RPMI7951 (cell line): ENCODE measurements at regions not wholly inside any gene's neighbourhood (a gene's known extent, or its start where the extent isn't known, plus 50 kb on each side); places are given as distances from the start of the nearest gene placed in this dataset.
"Not testable (repeated sequence)": the region's sequence is repeated elsewhere in the genome, so short reads cannot be mapped to it uniquely, and the experiment has no call there.

ENCODE experiments used
- DNase-seq: peaks from one replicate; pipeline ENCODE4 v3.0.0-alpha.2; 2012; ENCODE audit warnings: low read depth

DNA sequence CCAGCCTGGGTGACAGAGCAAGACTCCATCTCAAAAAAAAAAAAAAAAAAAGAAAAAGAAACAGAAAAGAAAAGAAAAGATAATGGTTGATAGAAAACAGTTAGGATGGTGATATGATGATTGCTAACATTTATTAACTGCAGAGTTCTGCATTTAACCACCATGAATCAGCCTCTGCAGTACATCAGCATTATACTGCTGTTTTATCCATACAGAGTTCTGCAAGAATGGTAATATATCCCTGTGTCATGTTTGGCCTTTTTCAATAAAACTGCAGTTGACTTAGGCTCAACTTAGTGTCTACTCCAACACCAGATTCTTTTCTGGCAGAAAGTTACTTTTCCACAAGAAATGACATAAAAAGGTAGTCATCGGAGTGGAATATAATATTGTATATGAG lies 62.6 kb downstream of the DUSP6 start:
- DNase-seq: no peak

DNA sequence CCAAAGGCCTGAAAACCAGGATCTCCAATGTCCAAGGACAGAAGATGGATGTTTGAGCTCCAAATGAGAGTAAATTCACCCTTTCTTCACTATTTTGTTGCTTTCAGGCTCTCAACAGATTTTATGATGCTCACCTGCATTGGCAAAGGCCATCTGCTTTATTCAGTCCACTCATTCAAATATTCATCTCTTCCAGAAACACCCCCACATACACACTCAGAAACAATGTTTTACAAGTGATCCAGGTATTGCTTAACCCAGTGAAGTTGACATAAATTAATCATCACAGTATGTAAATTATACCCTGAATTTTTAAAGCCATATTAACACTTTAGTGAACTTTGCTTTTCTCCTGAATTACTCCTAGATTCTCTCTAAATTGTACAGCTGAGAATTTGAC lies 63.3 kb downstream of the DUSP6 start:
- DNase-seq: no peak

DNA sequence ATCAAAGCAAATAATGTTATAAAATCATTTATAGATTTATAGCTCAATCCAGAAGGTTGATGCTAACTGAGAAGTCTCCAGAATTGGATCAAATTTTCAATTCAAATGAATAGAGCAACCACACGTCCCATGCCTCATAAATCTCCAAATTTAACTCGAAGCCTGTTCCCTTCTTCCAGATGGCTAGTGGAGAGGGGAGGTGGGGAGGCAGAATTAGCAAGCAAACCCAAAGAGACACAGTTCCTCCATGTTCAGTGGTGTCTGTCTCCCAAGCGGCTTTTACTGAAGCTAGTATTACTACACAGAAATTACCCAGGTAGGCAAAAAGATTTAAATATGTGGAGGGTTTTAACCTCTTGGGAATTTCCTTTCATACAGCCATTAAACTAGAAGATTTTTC lies 65.8 kb downstream of the DUSP6 start:
- no peak for DNase-seq

DNA sequence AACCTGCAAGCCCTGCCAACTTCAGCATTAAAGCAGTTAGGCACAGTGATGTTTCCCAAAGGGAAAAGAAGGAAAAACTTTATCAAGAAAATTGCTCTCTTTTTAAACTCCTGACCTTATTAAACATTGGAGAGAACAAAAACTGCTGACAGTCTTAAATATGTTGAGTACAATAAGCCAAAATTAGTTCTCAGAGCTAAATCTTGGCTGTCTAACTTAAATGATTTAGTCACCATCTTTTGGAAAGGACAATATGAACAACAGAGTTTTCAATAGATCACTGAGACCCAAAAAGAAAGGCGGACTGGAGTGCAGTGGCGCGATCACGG lies 70.8 kb downstream of the DUSP6 start:
- no peak for DNase-seq

DNA sequence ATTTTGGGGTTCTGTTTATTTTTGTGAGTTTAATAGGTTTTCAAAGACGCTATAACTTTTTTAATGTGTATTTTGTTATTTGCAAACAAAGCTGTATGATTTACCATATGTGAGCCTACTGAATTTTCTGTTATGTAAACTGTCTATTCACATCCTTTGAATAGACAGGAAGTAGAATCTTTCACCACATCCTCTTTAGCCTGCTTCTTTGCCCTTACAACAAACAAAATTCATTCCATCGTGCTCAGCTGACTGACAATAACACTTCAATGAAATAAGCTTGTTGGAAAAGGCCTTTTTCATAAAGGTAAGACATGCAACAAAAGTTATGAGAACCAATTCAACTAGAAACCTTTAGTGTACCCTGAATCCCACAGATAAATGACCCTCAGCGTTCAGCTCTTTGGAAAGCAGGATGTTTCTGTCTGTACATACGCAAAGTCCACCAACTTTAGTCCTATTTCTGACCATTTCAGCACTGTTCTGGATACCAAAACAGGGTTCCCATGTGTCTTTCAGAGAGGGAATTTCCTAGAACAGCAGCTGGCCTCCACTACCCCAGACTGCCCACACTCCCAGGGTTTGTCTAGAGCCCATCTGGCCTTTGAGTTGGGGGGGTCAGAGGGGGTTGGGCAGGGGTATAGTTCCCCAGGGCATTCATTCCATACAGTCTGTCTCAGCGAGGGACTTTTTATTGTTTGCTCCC lies 71.3 kb downstream of the DUSP6 start:
- peak; percentile 11 for DNase-seq

DNA sequence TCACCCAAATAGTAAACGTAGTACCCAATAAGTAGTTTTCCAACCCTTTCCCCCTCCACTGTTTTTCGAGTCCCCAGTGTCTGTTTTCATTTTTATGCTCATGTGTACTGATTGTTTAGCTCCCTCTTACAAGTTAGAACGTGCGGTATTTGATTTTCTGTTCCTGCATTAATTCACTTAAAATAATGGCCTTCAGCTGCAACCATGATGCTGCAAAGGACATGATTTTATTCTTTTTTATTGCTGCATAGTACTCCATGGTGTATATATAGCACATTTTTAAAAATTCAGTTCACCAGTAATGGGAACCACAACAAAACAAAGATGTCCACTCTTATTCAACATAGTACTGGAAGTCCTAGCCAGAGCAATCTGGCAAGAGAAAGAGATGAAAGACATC lies 72.8 kb downstream of the DUSP6 start:
- no peak for DNase-seq

DNA sequence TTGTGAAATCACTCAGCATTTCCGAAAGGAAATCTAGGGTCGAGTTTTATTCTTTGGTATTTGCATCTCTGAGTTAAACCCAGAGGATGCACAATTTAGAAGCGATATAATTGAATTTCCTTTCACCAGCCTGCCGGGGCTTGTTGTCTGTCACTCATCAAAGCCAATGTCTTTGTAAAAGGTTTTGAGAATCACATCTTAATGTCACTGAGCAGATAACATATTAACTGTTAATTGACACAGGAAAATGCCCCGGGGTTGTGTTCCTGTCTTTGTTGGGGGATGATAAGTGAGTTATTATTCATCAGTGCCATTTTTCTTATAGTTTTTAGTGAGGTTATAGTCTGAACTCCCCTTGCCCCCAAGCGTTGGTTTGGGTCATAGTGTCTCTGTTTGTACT lies 73.4 kb downstream of the DUSP6 start:
- DNase-seq: no peak

DNA sequence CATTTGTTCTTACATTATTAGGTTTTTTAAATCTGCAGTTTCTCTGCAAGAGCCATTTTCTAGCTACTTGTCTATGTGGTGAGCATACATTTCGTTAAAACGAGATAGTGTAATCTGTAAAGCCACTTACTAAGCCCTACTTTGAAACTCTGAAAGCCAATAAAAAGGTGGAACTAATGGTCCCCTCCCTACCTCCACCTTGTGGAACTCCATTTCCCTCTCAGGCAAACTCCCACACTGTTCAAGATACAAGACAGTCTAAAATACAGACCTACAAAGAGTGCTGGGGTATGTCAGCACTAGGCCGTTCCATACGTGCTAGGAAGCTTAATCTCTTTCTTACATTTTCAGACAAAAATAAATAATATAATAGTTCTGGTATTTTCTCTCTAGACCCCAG lies 74.1 kb downstream of the DUSP6 start:
- DNase-seq: no peak

DNA sequence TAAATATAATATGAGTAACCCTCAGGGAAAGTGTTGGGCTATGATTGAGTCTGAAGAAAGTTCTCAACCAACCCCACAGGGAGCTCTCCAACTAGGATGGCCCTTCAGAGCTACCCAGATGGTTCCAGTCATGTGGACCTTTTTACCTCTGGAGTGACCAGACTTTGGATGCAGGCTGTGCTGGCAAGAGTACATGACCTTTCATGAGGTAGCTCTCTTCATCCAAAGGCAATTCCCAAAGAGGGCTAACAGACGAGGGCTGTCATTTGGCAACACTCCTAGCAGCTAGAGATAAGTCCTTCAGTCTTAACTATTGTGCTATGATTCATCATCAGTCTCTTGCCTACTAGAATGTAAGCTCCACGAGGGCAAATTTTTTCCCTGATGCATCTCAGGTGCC lies 75.4 kb downstream of the DUSP6 start:
- no peak for DNase-seq

DNA sequence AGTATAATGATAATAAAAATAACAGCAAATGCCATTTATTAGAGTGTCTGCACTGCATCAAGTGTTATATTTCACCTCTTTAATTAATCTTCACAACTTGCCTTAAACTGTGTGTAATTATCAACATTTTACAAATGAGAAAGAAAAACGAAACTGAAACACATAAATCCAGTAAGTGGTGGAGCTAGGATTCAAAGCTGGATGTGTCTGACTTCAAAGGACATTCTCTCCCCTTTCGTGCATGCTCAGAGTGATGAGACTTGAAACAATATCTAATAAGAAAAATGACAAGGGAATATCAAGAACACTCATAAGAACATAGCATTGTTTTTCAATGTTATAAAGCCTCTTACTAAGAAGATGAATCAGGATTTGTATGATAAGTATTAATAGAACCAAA lies 78.8 kb downstream of the DUSP6 start:
- peak; percentile 5 for DNase-seq

DNA sequence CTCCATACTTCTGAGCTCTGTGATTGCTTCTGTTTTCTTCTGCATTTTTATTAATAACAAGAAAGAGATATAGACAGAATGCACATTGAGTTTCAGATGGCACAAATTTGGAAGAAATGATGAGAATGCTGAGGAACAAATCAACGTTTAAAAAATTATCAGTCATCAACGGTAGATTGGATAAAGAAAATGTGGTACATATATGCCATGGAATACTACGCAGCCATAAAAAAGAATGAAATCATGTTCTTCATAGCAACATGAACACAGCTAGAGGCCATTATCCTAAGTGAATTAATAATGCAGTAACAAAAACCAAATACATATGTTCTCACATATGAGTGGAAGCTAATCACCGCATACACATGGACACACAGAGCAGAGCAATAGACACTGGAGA lies 81.8 kb downstream of the DUSP6 start:
- no peak for DNase-seq

DNA sequence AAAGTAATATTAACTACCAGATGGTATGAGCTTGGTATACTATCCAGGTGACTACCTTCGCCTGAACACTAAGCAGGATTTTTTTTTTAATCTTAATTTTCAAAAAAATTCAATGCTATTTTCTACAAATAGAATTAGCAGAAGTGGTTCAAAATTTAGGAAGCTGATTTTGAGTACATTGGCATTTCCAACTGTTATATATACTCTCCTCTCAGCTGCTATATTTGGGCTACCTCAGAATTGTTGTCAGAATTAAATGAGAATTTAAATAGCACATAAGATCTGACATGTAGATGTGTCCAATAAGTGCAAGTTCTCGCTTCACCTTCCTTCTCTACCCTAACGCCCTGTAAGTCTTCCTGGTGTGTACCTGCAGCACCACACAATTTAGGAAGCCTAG lies 83.1 kb downstream of the DUSP6 start:
- DNase-seq: no peak

DNA sequence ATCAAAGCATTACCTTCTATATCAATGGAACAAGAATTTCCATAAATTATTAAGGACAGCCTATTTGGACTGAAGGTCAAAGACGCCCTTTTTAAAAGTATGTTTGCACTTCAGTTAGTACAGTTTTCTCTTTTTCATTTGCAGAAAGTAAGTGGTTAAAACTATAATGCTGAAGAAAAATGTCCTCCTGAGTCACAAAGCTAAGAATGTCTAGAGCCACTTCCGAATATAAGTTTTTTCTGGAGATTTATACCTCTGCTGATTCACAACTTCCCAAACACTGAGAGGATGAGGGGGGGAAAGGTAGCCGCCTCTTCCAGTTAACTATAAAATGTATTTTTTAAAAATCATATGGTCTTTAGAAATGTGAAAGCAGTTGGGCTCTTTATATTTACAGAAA lies 84.9 kb downstream of the DUSP6 start:
- DNase-seq: no peak

DNA sequence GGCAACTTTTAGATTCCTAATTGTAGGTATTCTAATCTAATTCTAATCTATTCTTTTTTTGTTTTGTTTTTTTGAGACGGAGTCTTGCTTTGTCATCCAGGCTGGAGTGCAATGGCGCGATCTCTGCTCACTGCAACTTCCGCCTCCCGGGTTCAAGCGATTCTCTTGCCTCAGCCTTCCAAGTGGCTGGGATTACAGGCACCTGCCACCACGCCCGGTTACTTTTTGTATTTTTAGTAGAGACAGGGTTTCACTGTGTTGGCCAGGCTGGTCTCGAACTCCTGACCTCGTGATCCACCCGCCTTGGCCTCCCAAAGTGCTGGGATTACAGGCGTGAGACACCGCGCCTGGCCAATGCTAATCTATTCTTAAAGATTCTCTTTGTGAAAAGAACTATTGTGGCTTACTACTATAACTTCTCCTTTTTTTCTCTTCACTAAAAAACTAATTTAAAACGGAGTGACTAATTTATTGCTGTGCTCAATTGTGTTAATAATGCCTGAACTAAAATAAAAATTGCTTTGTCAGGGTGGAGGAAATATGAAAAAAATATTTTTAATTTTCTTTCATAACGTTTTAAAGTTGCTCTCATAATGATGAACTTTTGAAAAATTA lies 85.6 kb downstream of the DUSP6 start:
- DNase-seq: not testable (repeated sequence)

DNA sequence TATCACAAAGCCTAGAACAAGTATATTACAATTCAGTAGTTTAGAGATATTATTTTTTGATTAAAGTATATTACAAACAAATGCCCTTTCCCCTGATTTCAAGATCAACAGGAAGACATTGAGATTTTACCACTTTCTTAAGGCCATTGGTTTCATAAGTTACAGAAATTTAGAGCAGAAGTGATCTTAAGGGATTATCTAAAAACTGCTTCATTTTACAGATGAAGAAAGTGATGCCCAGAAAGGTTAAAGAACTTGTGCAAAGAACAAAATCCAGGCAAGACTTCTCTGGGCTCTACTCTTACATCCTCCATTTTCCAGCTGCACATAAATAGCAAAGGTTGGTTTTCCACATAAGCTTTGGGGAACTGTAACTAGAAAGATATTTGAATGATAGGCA lies 87.5 kb downstream of the DUSP6 start:
- DNase-seq: no peak

DNA sequence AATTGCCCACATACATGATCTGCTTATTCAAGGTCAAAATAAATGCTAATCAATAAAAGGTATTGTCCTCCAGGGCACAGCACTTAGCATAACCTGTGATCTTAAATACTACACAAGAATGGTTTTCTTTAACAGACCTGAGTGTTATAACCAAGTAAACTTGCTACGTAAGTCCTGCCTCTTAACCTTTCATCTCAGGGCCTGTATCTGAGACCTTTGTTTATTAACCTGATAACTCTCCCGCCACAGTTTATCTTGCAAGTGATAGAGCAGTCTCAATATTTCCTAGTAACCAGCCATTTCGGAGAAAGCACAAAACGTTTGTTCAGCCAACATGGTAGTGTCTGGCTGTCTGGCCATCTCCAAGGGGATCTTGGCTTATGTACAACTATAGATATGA lies 88.4 kb downstream of the DUSP6 start:
- DNase-seq: no peak

DNA sequence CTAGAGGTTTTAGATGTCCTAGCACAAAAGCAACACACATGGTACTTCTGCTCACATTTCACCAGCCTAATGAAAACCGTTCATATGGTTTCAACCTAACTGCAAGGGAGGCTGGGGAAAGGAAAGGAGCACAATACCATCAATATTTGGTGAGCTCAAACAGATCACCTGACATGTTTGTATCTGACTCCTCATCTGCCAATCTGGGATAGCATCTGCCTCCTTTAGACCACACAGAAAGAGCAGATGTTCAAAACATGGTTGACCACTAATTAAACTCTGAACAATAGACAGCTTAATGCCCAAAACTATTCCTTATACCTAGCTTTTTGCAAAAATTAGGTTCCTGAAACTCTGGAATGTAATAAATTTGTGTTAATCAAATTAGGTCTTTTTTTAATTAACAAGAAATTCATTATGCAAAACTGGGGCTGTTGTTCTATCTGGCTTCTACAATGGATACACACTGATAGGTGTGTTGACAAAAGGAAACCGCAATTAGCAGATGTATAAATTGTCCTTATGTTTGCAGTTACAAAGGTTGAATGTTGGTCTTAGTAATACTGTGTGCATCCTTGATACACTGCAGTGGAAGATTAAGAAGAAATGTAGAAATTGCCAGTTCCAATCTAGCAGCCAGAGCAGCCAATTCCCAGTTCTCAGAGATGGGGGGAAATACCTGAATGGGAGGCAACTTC lies 89.3 kb downstream of the DUSP6 start:
- no peak for DNase-seq

DNA sequence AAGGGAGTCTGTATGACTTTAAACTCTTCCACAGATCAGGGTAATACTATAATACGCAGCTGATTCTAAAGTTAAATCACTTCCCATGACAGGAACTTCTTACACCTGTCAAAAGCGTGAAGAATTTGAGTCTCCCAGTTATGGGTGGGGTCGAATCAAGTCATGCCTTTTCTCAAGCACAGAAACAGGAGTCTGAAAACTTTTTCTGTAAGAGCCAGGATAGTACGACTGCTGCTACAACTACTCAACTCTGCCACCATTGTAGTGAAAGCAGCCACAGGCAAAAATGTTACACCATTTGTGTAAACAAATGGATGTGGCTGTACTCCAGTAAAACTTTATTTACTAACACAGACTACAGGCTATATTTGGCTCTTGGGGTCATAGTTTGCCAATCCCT lies 90.3 kb downstream of the DUSP6 start:
- DNase-seq: no peak

DNA sequence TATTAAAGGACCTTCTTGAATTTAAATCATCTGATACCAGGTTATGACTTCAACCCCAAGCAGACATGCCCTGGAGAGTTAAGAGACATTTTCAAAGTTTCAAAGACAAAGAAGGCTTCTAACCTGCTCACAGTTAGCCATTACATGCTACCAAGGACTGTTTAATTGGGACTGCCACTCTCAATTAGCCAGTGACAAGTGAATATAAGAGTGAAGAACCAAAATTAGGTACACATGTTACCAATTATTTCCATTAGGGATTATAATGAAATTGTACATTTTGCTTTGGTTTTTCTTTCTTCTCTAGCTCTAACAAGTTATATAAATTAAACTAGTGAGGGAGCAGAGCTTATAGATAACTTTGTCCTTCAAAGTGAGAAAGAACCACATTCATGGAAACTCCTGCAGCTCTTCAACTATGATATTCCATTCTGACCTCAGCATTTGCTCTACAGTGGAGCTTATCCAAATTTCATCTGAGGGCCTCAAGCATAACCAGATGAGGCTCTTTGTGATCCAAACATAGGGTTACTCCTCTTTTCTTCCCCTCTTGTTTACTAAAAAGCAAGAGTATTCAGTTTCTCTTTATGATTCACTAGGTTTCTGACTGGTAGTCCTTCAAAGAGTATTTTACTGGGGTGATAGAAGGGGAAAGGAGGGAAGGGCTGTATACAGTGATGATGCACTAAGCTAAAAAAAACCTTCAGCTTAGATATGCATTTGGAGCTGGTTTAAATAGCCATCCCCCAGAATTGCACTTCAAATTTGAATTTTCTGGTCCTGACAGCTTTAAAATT lies 91.3 kb downstream of the DUSP6 start:
- no peak for DNase-seq

DNA sequence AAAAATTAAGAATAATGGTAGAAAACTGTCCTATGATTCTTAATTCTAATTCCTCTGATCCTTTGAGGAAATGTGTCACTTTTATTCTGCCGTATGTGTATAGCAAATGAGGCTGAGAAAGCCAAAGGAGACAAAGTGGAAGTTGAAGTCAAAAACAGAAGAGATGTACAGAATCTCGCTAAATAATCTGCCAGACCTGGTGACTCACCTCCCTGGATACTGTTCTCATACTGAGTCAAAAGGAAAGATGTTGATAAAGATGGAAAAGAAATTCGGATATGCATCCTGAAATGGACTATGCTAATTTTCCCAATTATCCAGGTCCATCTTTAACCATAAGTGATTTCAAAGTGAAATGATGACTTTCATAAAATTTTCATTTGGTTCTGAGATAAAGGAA lies 92.5 kb downstream of the DUSP6 start:
- no peak for DNase-seq

DNA sequence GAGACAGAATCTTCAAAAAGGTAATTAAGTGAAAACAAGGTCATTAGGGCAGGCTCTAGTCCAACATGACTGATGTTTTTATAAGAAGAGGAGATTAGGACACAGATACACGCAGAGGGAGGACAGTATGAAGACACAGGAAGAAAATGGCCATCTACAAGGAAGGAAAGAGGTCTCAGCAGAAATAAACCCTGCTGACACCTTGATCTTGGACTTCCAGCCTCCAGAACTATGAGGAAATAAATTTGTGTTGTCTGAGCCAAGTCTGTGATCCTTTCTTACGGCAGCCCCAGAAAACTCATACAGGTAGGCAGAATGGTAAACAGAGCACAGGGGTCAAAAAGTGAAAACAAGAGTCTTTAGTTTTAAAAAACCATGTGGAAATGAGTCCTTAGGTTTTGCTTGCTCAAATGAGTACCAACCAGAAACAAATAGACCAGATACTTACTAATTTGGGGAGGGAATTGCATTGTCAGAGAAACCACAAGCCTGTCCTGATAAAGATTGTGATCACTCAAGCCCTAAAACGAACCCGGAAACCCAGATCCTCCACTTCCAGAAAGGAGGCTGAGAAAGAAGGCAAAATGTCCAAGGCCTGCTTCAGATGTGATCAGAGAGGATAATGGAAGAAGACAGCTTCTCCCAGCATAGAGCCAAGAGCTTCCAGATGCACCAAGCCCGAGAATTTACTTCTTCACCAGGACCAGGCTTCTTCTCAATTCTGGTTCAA lies 93.9 kb downstream of the DUSP6 start:
- DNase-seq: no peak

DNA sequence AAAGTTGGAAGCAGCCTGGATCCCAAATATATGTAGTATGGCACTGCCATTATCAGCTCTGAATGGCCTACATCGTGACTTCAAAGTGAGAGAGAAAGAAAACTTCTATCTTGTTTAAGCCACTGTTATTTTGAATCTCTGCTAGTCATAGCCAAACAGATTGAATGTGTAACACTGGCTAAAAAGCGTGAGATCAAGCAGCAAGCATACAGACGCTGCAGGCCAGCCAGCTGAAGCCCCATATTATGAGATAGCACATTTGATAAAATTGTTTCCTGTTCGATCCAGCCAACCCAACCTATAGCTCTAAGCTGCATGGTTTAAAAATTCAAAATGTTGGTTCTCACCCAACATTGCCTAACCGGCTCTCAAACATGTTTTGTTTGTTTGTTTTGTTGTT lies 95.0 kb downstream of the DUSP6 start:
- DNase-seq: no peak
